Esophagus squamous epithelium (tissue), 4 donors: ENCODE measurements at regions not wholly inside any gene's neighbourhood (a gene's known extent, or its start where the extent isn't known, plus 50 kb on each side); places are given as distances from the start of the nearest gene placed in this dataset.

ENCODE experiments used
- CTCF ChIP-seq, 6 experiments: fragments of 450-650 bp in 4 of 6; fragments of 200-600 bp in 2 of 6; sonication (generic) in 2 of 6; IDR thresholded peaks; one replicate each; pipeline ENCODE4 v1.5.1; 2016 to 2019; ENCODE audit warnings: antibody characterized with exemption in 6 of 6, mild to moderate bottlenecking in 4 of 6, moderate library complexity in 4 of 6
- POLR2A ChIP-seq, 4 donors: fragments of 450-650 bp; IDR thresholded peaks; one replicate each; pipeline ENCODE4 v1.6.1; 2017; ENCODE audit warnings: antibody characterized with exemption in 4 of 4, mild to moderate bottlenecking in 4 of 4, moderate library complexity in 3 of 4

GRCh38 chr13:100817928-100818327 is 143.3 kb upstream of the TMTC4 start:
- no peak for TF ChIP-seq CTCF (IDR thresholded peaks at IDR 0.05)
- no peak for TF ChIP-seq POLR2A (IDR thresholded peaks at IDR 0.05)
